SK-N-SH (cell line): ENCODE measurements at regions not wholly inside any gene's neighbourhood (a gene's known extent, or its start where the extent isn't known, plus 50 kb on each side); places are given as distances from the start of the nearest gene placed in this dataset.

ENCODE experiments used
- CTCF ChIA-PET: fragments of 300-600, 350-600 bp; formaldehyde crosslinking; extraction: SDS; loops from one replicate; lab custom pipeline; 2021; lab: Yijun Ruan, JAX
- POLR2A ChIA-PET: fragments of 350-600 bp; sonication (Branson Sonifier 250); formaldehyde crosslinking; extraction: SDS; loops from one replicate; lab custom pipeline; 2020; ENCODE audit warnings: antibody characterized with exemption, inconsistent platforms; lab: Yijun Ruan, JAX
- DNase-seq: peaks from one replicate; pipeline ENCODE4 v3.0.0; 2012
- H2AFZ ChIP-seq: fragments of 200-600 bp; sonication (generic); 2 replicates; pipeline ENCODE4 v1.8.1; 2016; ENCODE audit warnings: antibody characterized with exemption, mild to moderate bottlenecking, low read depth
- H3F3A ChIP-seq: fragments of 200-600 bp; sonication (generic); replicated peaks from 2 replicates; pipeline ENCODE3; 2016; ENCODE audit warnings: antibody characterized with exemption, mild to moderate bottlenecking; ENCODE audit not compliant: insufficient read depth
- H3K27ac ChIP-seq, 2 experiments: fragments of 200-500 bp in 1 of 2; fragments of 200-600 bp in 1 of 2; sonication (Bioruptor generic) in 1 of 2; sonication (generic), shearing (Covaris generic) in 1 of 2; 2 replicates each; pipeline versions ENCODE4 v1.5.1 to v1.6.1; 2014 to 2016; ENCODE audit warnings: low read depth in 2 of 2, inconsistent platforms in 1 of 2, low read length in 1 of 2, mild to moderate bottlenecking in 1 of 2, mixed read lengths in 1 of 2
- H3K27me3 ChIP-seq: fragments of 200-600 bp; sonication (generic), shearing (Covaris generic); 2 replicates; pipeline ENCODE4 v1.6.1; 2016; ENCODE audit warnings: mixed run types; ENCODE audit not compliant: insufficient read depth
- H3K36me3 ChIP-seq, 2 experiments: fragments of 200-500 bp in 1 of 2; fragments of 200-600 bp in 1 of 2; sonication (Bioruptor generic) in 1 of 2; sonication (generic) in 1 of 2; replicated peaks in 1 of 2; 2 replicates each; pipeline versions ENCODE3 to v1.5.1; 2014 to 2016; ENCODE audit warnings: low read length in 1 of 2, mild to moderate bottlenecking in 1 of 2; ENCODE audit not compliant: insufficient read depth in 2 of 2, control insufficient read depth in 1 of 2
- H3K4me1 ChIP-seq, 2 experiments: fragments of 200-500 bp in 1 of 2; fragments of 200-600 bp in 1 of 2; sonication (Bioruptor generic) in 1 of 2; sonication (generic), shearing (Covaris generic) in 1 of 2; 2 replicates each; pipeline versions ENCODE4 v1.5.1 to v1.6.1; 2014 to 2016; ENCODE audit warnings: low read depth in 1 of 2, low read length in 1 of 2, mixed run types in 1 of 2; ENCODE audit not compliant: insufficient read depth in 2 of 2, control insufficient read depth in 1 of 2
- H3K4me2 ChIP-seq: fragments of 200-600 bp; sonication (generic), shearing (Covaris generic); 2 replicates; pipeline ENCODE4 v1.6.1; 2017; ENCODE audit warnings: mixed run types
- H3K4me3 ChIP-seq, 2 experiments: fragments of 200-500 bp in 1 of 2; fragments of 200-600 bp in 1 of 2; sonication (Bioruptor generic) in 1 of 2; sonication (generic), shearing (Covaris generic) in 1 of 2; 2 replicates each; pipeline versions ENCODE4 v1.5.1 to v1.8.1; 2014 to 2016; ENCODE audit warnings: low read depth in 2 of 2, inconsistent platforms in 1 of 2, low read length in 1 of 2, mild to moderate bottlenecking in 1 of 2, mixed read lengths in 1 of 2, moderate library complexity in 1 of 2
- H3K79me2 ChIP-seq: fragments of 200-600 bp; sonication (generic); 2 replicates; pipeline ENCODE4 v1.8.1; 2017; ENCODE audit warnings: mild to moderate bottlenecking; ENCODE audit not compliant: insufficient read depth
- H3K9ac ChIP-seq: fragments of 200-600 bp; sonication (generic); 2 replicates; pipeline ENCODE4 v1.6.1; 2017; ENCODE audit warnings: mixed run types
- H3K9me2 ChIP-seq: fragments of 200-600 bp; sonication (generic); 2 replicates; pipeline ENCODE4 v1.6.1; 2017; ENCODE audit warnings: mixed run types
- H3K9me3 ChIP-seq: fragments of 200-600 bp; sonication (generic); 2 replicates; pipeline ENCODE4 v1.6.1; 2017; ENCODE audit warnings: mixed run types, mild to moderate bottlenecking, moderate library complexity
- H4K20me1 ChIP-seq: fragments of 200-600 bp; sonication (generic); 2 replicates; pipeline ENCODE4 v1.6.1; 2017; ENCODE audit warnings: mild to moderate bottlenecking, mixed run types; ENCODE audit not compliant: insufficient read depth
- EZH2phosphoT487 ChIP-seq: fragments of 200-600 bp; sonication (generic); IDR thresholded peaks from 2 replicates; pipeline ENCODE4 v1.6.1; 2017; ENCODE audit warnings: low read depth, mixed run types, mild to moderate bottlenecking, antibody characterized with exemption, moderate library complexity, borderline replicate concordance
- FOXJ3 ChIP-seq: sonication (generic); formaldehyde crosslinking; IDR thresholded peaks from 2 replicates; pipeline ENCODE4 v1.5.1; 2020; ENCODE audit warnings: mild to moderate bottlenecking, missing genetic modification reagents
- GABPA ChIP-seq: IDR thresholded peaks from 2 replicates; pipeline ENCODE4 v1.4.0; 2012; ENCODE audit warnings: low read depth, mild to moderate bottlenecking
- JUND ChIP-seq: IDR thresholded peaks from 2 replicates; pipeline ENCODE4 v1.4.0; 2012
- MXI1 ChIP-seq: IDR thresholded peaks from 2 replicates; pipeline ENCODE4 v1.6.1; 2012; ENCODE audit warnings: mild to moderate bottlenecking, low read depth, low read length, improper control_type of control experiment
- POLR2AphosphoS5 ChIP-seq: IDR thresholded peaks from 2 replicates; pipeline ENCODE4 v1.6.1; 2012; ENCODE audit warnings: low read depth, low read length
- RFX5 ChIP-seq: IDR thresholded peaks from 2 replicates; pipeline ENCODE4 v1.6.1; 2012; ENCODE audit warnings: mild to moderate bottlenecking, improper control_type of control experiment, low read length
- SMC3 ChIP-seq: IDR thresholded peaks from 2 replicates; pipeline ENCODE4 v1.6.1; 2012; ENCODE audit warnings: low read depth, low read length, improper control_type of control experiment
- TAF1 ChIP-seq: IDR thresholded peaks from 2 replicates; pipeline ENCODE4 v1.6.1; 2012; ENCODE audit warnings: low read depth, mild to moderate bottlenecking, low read length, moderate library complexity, borderline replicate concordance
- TCF12 ChIP-seq: IDR thresholded peaks from 2 replicates; pipeline ENCODE4 v1.4.0; 2012
- TEAD4 ChIP-seq: IDR thresholded peaks from 2 replicates; pipeline ENCODE4 v1.4.0; 2012; ENCODE audit warnings: mild to moderate bottlenecking, borderline replicate concordance; ENCODE audit not compliant: insufficient read depth
- WGBS: methylation state at CpG from one replicate; pipeline ENCODE4 v1.1.6; 2017; ENCODE audit warnings: low lambda C conversion rate; 5-methylcytosine and 5-hydroxymethylcytosine counted together
- TF ChIP-seq, protein P1 (sequence below): IDR thresholded peaks from 2 replicates; pipeline ENCODE4 v1.4.0; 2012; ENCODE audit warnings: low read depth, borderline replicate concordance
- TF ChIP-seq, protein P2 (sequence below): fragments of 200-600 bp; sonication (generic); IDR thresholded peaks from 2 replicates; pipeline ENCODE4 v1.6.1; 2017; ENCODE audit warnings: antibody characterized with exemption, mild to moderate bottlenecking, moderate library complexity

DNA sequence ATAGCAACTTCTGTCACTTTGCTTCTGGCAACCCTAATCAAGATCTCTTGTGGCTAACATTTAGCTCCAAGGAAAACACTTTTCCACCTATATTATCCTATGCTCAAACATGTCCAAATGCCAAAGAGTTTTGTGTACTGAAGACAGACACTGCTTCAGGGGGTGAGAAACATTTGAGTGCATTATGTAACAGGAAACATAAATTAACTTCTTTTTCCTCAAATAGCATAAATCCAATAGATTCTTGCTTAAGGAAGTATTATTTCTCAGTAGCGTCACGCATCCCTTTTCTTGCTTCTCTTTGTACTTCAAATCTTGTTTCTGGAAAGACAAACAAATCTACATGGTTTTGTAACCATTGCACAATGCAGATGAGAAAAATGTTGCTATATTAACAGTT, 839.1 kb downstream of the GLUD2 start:
- H3K4me1 ChIP-seq = no peaks in the 10 kb centered on the region
- H3K9me2 ChIP-seq = no peaks in the 10 kb centered on the region
- no peaks in the 10 kb centered on the region for H3K36me3 ChIP-seq
- DNase-seq = no peak
- H3K79me2 ChIP-seq = no peaks in the 10 kb centered on the region
- CTCF ChIA-PET = no interaction called here
- no peak overlapping the region for H3K9ac ChIP-seq
- POLR2A ChIA-PET = no interaction called here
- no peak overlapping the region for H3K4me3 ChIP-seq
- WGBS = 29% methylated on average over 2 of the region's 2 CpGs
- H2AFZ ChIP-seq = no peak overlapping the region
- H3K27me3 ChIP-seq = no peaks in the 10 kb centered on the region
- TF ChIP-seq TAF1 = no peak
- no peak for TF ChIP-seq TEAD4
- TF ChIP-seq, protein P1, sequence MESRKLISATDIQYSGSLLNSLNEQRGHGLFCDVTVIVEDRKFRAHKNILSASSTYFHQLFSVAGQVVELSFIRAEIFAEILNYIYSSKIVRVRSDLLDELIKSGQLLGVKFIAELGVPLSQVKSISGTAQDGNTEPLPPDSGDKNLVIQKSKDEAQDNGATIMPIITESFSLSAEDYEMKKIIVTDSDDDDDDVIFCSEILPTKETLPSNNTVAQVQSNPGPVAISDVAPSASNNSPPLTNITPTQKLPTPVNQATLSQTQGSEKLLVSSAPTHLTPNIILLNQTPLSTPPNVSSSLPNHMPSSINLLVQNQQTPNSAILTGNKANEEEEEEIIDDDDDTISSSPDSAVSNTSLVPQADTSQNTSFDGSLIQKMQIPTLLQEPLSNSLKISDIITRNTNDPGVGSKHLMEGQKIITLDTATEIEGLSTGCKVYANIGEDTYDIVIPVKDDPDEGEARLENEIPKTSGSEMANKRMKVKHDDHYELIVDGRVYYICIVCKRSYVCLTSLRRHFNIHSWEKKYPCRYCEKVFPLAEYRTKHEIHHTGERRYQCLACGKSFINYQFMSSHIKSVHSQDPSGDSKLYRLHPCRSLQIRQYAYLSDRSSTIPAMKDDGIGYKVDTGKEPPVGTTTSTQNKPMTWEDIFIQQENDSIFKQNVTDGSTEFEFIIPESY = no peak
- H3F3A ChIP-seq = no peaks in the 10 kb centered on the region
- no peak overlapping the region for H3K27ac ChIP-seq
- H3K9me3 ChIP-seq = no peaks in the 10 kb centered on the region
- H4K20me1 ChIP-seq = no peaks in the 10 kb centered on the region
- no peak overlapping the region for H3K4me2 ChIP-seq

DNA sequence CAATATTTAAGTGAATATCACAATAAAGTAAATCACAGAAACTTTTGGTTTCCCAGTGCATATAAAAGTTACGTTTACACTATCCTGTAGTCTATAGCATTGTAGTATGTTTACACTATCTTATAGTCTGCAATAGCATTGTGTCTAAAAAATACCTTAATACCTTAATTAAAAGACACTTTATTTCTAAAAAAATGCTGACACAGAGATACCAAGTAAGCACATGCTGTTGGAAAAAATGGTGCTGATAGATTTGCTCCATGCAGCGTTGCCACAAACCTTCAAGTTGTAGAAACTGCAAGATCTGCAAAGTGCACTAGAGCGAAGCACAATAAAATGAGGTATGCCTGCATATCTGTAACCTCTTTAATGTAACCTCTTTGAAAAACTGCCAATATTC, 847.3 kb downstream of the GLUD2 start:
- no peaks in the 10 kb centered on the region for H4K20me1 ChIP-seq
- no peaks in the 10 kb centered on the region for H3K9me3 ChIP-seq
- H3F3A ChIP-seq = no peaks in the 10 kb centered on the region
- ChIA-PET POLR2A (no interaction called here), CTCF (no interaction called here)
- H3K36me3 ChIP-seq = no peaks in the 10 kb centered on the region
- DNase-seq = no peak
- H3K9me2 ChIP-seq = no peaks in the 10 kb centered on the region
- no peaks in the 10 kb centered on the region for H3K27me3 ChIP-seq
- no peaks in the 10 kb centered on the region for H3K4me1 ChIP-seq
- no peak overlapping the region for H3K27ac ChIP-seq
- TF ChIP-seq MXI1 (no peak), SMC3 (no peak), JUND (no peak), POLR2AphosphoS5 (no peak), RFX5 (no peak), TEAD4 (no peak), FOXJ3 (no peak), TCF12 (no peak), GABPA (no peak), EZH2phosphoT487 (no peak)
- TF ChIP-seq, protein P2, sequence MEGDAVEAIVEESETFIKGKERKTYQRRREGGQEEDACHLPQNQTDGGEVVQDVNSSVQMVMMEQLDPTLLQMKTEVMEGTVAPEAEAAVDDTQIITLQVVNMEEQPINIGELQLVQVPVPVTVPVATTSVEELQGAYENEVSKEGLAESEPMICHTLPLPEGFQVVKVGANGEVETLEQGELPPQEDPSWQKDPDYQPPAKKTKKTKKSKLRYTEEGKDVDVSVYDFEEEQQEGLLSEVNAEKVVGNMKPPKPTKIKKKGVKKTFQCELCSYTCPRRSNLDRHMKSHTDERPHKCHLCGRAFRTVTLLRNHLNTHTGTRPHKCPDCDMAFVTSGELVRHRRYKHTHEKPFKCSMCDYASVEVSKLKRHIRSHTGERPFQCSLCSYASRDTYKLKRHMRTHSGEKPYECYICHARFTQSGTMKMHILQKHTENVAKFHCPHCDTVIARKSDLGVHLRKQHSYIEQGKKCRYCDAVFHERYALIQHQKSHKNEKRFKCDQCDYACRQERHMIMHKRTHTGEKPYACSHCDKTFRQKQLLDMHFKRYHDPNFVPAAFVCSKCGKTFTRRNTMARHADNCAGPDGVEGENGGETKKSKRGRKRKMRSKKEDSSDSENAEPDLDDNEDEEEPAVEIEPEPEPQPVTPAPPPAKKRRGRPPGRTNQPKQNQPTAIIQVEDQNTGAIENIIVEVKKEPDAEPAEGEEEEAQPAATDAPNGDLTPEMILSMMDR = no peak
- no peak overlapping the region for H3K9ac ChIP-seq
- WGBS = 25% methylated on average over 3 of the region's 3 CpGs
- no peak overlapping the region for H3K4me2 ChIP-seq
- H3K4me3 ChIP-seq = no peak overlapping the region
- no peaks in the 10 kb centered on the region for H3K79me2 ChIP-seq
- H2AFZ ChIP-seq = no peak overlapping the region
